MCF 10A (cell line): ENCODE measurements at regions not wholly inside any gene's neighbourhood (a gene's known extent, or its start where the extent isn't known, plus 50 kb on each side); places are given as distances from the start of the nearest gene placed in this dataset.

Experiments
- BruUV-seq: library from RNA; stranded (reverse); fragments of 400-500 nt; replicated peaks from 2 replicates; lab custom pipeline; 2021; lab: Mats Ljungman, UMichigan
- CTCF ChIA-PET: fragments of 300-600 bp; sonication (Branson Sonifier 250); formaldehyde crosslinking; extraction: SDS; loops from one replicate; lab custom pipeline; 2021; ENCODE audit warnings: antibody characterized with exemption, inconsistent platforms; lab: Yijun Ruan, JAX
- POLR2A ChIA-PET: fragments of 300-600, 350-650 bp; sonication (Branson Sonifier 250); formaldehyde crosslinking; extraction: SDS; loops from one replicate; lab custom pipeline; 2020; ENCODE audit warnings: antibody characterized with exemption, inconsistent platforms; lab: Yijun Ruan, JAX
- DNase-seq: peaks from one replicate; pipeline ENCODE4 v3.0.0-alpha.2; 2018; ENCODE audit not compliant: unreplicated experiment
- H3K27ac Mint-ChIP-seq: one replicate; pipeline ENCODE4 v1.8.0; 2022; ENCODE audit warnings: mild to moderate bottlenecking, low read depth, mixed read lengths; ENCODE audit not compliant: unreplicated experiment
- H3K27me3 Mint-ChIP-seq: one replicate; pipeline ENCODE4 v1.8.0; 2022; ENCODE audit warnings: mixed read lengths; ENCODE audit not compliant: insufficient read depth, unreplicated experiment
- H3K36me3 Mint-ChIP-seq: one replicate; pipeline ENCODE4 v1.8.0; 2022; ENCODE audit warnings: mild to moderate bottlenecking, moderate library complexity, mixed read lengths; ENCODE audit not compliant: insufficient read depth, unreplicated experiment
- H3K4me1 Mint-ChIP-seq: one replicate; pipeline ENCODE4 v1.8.0; 2022; ENCODE audit warnings: mixed read lengths; ENCODE audit not compliant: insufficient read depth, unreplicated experiment
- H3K4me3 Mint-ChIP-seq: one replicate; pipeline ENCODE4 v1.8.0; 2022; ENCODE audit warnings: mild to moderate bottlenecking, moderate library complexity, mixed read lengths; ENCODE audit not compliant: unreplicated experiment
- H3K9me3 Mint-ChIP-seq: one replicate; pipeline ENCODE4 v1.8.0; 2022; ENCODE audit warnings: mixed read lengths; ENCODE audit not compliant: unreplicated experiment
- intact Hi-C: fragments of 100-400 bp; cut with micrococcal nuclease; formaldehyde crosslinking; loops from 2 replicates; pipeline ENCODE4 v1.14.1; 2022
- TF ChIP-seq, protein P1 (sequence below): fragments of 200-600 bp; IDR thresholded peaks from one replicate; pipeline ENCODE4 v1.8.0; 2022; ENCODE audit warnings: antibody characterized with exemption, mild to moderate bottlenecking; ENCODE audit not compliant: unreplicated experiment

DNA sequence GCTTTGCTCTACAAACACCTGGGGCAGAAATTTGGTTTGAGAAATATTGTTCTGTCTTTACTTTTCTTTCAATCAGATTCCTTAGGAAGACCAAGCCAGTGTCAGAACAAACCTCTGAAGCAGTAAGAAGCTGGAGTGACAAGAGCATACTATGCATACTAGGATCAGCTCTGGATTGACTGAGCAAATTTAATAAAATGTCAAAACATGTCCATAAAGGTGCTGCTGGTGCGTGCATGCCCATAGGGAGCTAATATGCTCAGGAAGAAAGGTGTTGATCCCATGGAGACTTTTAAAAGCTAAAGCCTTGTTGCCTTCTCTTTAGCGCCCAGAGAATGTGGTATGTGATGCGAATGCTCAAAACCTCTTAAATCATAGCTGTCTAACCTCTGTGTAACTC, 1076.2 kb downstream of the NLGN4Y start:
- intact Hi-C loops = no loop called here
- Mint-ChIP-seq H3K9me3 (no peaks in the 10 kb centered on the region), H3K27me3 (no peaks in the 10 kb centered on the region), H3K4me3 (no peak overlapping the region), H3K4me1 (no peaks in the 10 kb centered on the region), H3K27ac (no peak overlapping the region), H3K36me3 (no peaks in the 10 kb centered on the region)
- TF ChIP-seq, protein P1, sequence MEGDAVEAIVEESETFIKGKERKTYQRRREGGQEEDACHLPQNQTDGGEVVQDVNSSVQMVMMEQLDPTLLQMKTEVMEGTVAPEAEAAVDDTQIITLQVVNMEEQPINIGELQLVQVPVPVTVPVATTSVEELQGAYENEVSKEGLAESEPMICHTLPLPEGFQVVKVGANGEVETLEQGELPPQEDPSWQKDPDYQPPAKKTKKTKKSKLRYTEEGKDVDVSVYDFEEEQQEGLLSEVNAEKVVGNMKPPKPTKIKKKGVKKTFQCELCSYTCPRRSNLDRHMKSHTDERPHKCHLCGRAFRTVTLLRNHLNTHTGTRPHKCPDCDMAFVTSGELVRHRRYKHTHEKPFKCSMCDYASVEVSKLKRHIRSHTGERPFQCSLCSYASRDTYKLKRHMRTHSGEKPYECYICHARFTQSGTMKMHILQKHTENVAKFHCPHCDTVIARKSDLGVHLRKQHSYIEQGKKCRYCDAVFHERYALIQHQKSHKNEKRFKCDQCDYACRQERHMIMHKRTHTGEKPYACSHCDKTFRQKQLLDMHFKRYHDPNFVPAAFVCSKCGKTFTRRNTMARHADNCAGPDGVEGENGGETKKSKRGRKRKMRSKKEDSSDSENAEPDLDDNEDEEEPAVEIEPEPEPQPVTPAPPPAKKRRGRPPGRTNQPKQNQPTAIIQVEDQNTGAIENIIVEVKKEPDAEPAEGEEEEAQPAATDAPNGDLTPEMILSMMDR = no peak
- ChIA-PET CTCF (no interaction called here), POLR2A (no interaction called here)
- DNase-seq = no peak
- BruUV-seq = no TSS peak

DNA sequence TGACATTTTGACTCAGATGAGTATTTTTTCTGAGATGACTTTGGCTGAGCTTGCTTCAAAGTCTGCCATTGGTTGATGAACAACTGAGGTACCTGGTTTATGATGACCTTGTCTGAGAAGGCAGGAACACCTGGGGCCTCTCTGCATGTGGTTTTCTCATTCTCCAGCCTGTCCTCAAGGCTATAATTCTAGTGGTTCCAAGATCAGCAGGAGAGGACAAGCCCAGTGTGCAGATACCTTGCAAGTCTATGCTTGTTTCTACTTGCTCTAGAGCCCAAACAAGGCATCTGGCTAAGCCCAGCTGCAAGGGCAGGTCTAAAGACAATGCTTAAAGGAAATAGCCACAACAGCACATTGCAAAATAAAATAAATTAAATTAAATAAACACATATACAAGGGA, 1100.0 kb downstream of the NLGN4Y start:
- Mint-ChIP-seq H3K4me1 (no peaks in the 10 kb centered on the region), H3K27me3 (no peaks in the 10 kb centered on the region), H3K27ac (no peak overlapping the region), H3K9me3 (no peaks in the 10 kb centered on the region), H3K4me3 (no peak overlapping the region), H3K36me3 (no peaks in the 10 kb centered on the region)
- ChIA-PET POLR2A (no interaction called here), CTCF (no interaction called here)
- DNase-seq = no peak
- BruUV-seq = no TSS peak
- intact Hi-C loops = no loop called here
- TF ChIP-seq, protein P1 = no peak

DNA sequence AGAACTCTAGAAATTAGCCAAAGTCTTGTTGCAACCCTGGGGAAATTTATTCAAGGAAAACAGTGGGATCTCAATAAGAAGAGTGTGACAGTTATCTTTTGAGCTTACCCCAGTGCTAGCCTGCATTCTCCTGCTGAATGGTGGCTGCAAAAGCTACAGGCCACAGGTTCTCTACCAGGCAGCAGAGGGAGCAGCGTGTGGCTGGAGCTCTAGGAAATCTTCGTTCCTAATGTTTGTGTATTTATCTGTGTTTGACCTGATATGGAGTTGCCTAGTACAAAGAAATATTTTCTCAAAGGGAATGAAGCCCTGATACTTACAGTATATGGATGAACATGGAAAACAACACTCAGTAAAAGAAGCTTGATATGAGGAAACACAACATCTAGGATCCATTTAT, 1100.6 kb downstream of the NLGN4Y start:
- Mint-ChIP-seq H3K27me3 (no peaks in the 10 kb centered on the region), H3K27ac (no peak overlapping the region), H3K9me3 (no peaks in the 10 kb centered on the region), H3K4me1 (no peaks in the 10 kb centered on the region), H3K36me3 (no peaks in the 10 kb centered on the region), H3K4me3 (no peak overlapping the region)
- intact Hi-C loops = no loop called here
- TF ChIP-seq, protein P1 = no peak
- CTCF ChIA-PET = no interaction called here
- POLR2A ChIA-PET = no interaction called here
- no peak for DNase-seq
- BruUV-seq = no TSS peak

DNA sequence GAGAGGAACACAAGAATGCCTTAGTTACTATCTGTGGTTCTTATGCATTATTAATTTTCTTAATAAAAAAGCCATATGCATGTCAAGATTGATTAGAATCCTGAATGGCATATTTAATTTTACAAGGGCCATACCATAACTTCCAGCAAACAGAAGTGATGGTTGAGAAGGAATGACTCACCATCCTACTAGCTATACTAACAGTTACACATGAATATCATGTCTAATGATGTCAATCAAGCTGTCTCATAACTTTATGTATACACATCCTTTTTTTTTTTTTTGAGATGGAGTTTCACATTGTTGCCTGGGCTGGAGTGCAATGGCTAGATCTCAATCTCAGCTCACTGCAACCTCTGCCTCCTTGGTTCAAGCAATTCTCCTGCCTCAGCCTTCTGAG, 1123.9 kb downstream of the NLGN4Y start:
- CTCF ChIA-PET = no interaction called here
- Mint-ChIP-seq H3K9me3 (no peaks in the 10 kb centered on the region), H3K4me1 (no peaks in the 10 kb centered on the region), H3K27ac (no peak overlapping the region), H3K36me3 (no peaks in the 10 kb centered on the region), H3K27me3 (no peaks in the 10 kb centered on the region), H3K4me3 (no peak overlapping the region)
- TF ChIP-seq, protein P1 = no peak
- no TSS peak for BruUV-seq
- DNase-seq = no peak
- intact Hi-C loops = no loop called here
- POLR2A ChIA-PET = no interaction called here
